ENCODE measurements at regions not wholly inside any gene's neighbourhood (a gene's known extent, or its start where the extent isn't known, plus 50 kb on each side); places are given as distances from the start of the nearest gene placed in this dataset.
"Not testable (repeated sequence)": the region's sequence is repeated elsewhere in the genome, so short reads cannot be mapped to it uniquely, and the experiment has no call there.

- Histone ChIP-seq H3K27ac (ENCODE audit: low read length) (no peak overlapping the region), H3K27me3 (ENCODE audit: control insufficient read depth, insufficient read depth, low read length) (no peaks in the 10 kb centered on the region), H3K4me3 (ENCODE audit: low read length) (no peak overlapping the region), H3K4me1 (ENCODE audit: control insufficient read depth, insufficient read depth, low read length) (no peaks in the 10 kb centered on the region), H3K36me3 (ENCODE audit: control insufficient read depth, insufficient read depth, low read length) (no peaks in the 10 kb centered on the region), H3K9me3 (ENCODE audit: control insufficient read depth, insufficient read depth, low read length) (no peaks in the 10 kb centered on the region)
- no peak for DNase-seq (ENCODE audit: low read depth, low spot score)
- no CpG with 5 or more reads among the region's 6 CpGs for WGBS (ENCODE audit: insufficient coverage, insufficient read length)
Observed at GRCh38 chr17:33701910-33702309, 408.8 kb upstream of the ASIC2 start.

- no peak for DNase-seq (ENCODE audit: low read depth, low spot score)
- WGBS (ENCODE audit: insufficient coverage, insufficient read length) = no CpG with 5 or more reads among the region's 2 CpGs
- H3K9me3 ChIP-seq (ENCODE audit: control insufficient read depth, insufficient read depth, low read length) = no peaks in the 10 kb centered on the region
Observed at GRCh38 chr17:33704856-33705255, 411.8 kb upstream of the ASIC2 start.

GRCh38 chr17:33709881-33710280 lies 416.8 kb upstream of the ASIC2 start:
- Histone ChIP-seq H3K27me3 (ENCODE audit: control insufficient read depth, insufficient read depth, low read length) (no peaks in the 10 kb centered on the region), H3K4me3 (ENCODE audit: low read length) (no peak overlapping the region), H3K9me3 (ENCODE audit: control insufficient read depth, insufficient read depth, low read length) (no peaks in the 10 kb centered on the region), H3K4me1 (ENCODE audit: control insufficient read depth, insufficient read depth, low read length) (no peaks in the 10 kb centered on the region), H3K36me3 (ENCODE audit: control insufficient read depth, insufficient read depth, low read length) (no peaks in the 10 kb centered on the region), H3K27ac (ENCODE audit: low read length) (no peak overlapping the region)
- no peak for DNase-seq (ENCODE audit: low read depth, low spot score)
- WGBS (ENCODE audit: insufficient coverage, insufficient read length) = no CpG with 5 or more reads among the region's 2 CpGs

More at GRCh38 chr17:33704856-33705255, 411.8 kb upstream of the ASIC2 start:
- Histone ChIP-seq H3K4me3 (ENCODE audit: low read length) (no peak overlapping the region), H3K27me3 (ENCODE audit: control insufficient read depth, insufficient read depth, low read length) (no peaks in the 10 kb centered on the region), H3K36me3 (ENCODE audit: control insufficient read depth, insufficient read depth, low read length) (no peaks in the 10 kb centered on the region), H3K27ac (ENCODE audit: low read length) (no peak overlapping the region), H3K4me1 (ENCODE audit: control insufficient read depth, insufficient read depth, low read length) (no peaks in the 10 kb centered on the region)

GRCh38 chr17:33712120-33712519 lies 419.0 kb upstream of the ASIC2 start:
- DNase-seq (ENCODE audit: low read depth, low spot score) = no peak
- Histone ChIP-seq H3K9me3 (ENCODE audit: control insufficient read depth, insufficient read depth, low read length) (no peaks in the 10 kb centered on the region), H3K27me3 (ENCODE audit: control insufficient read depth, insufficient read depth, low read length) (no peaks in the 10 kb centered on the region), H3K36me3 (ENCODE audit: control insufficient read depth, insufficient read depth, low read length) (no peaks in the 10 kb centered on the region), H3K27ac (ENCODE audit: low read length) (no peak overlapping the region), H3K4me3 (ENCODE audit: low read length) (no peak overlapping the region), H3K4me1 (ENCODE audit: control insufficient read depth, insufficient read depth, low read length) (no peaks in the 10 kb centered on the region)
- no CpG with 5 or more reads among the region's 2 CpGs for WGBS (ENCODE audit: insufficient coverage, insufficient read length)

GRCh38 chr17:33716957-33717356 lies 423.9 kb upstream of the ASIC2 start:
- WGBS (ENCODE audit: insufficient coverage, insufficient read length) = no CpG with 5 or more reads among the region's 2 CpGs
- DNase-seq (ENCODE audit: low read depth, low spot score) = no peak
- H3K27me3 ChIP-seq (ENCODE audit: control insufficient read depth, insufficient read depth, low read length) = no peaks in the 10 kb centered on the region
- no peak overlapping the region for H3K27ac ChIP-seq (ENCODE audit: low read length)
- no peaks in the 10 kb centered on the region for H3K9me3 ChIP-seq (ENCODE audit: control insufficient read depth, insufficient read depth, low read length)
- H3K36me3 ChIP-seq (ENCODE audit: control insufficient read depth, insufficient read depth, low read length) = no peaks in the 10 kb centered on the region
- no peak overlapping the region for H3K4me3 ChIP-seq (ENCODE audit: low read length)
- no peaks in the 10 kb centered on the region for H3K4me1 ChIP-seq (ENCODE audit: control insufficient read depth, insufficient read depth, low read length)

GRCh38 chr17:33723736-33724135 lies 430.6 kb upstream of the ASIC2 start:
- not testable (repeated sequence) for H3K4me1 ChIP-seq (ENCODE audit: control insufficient read depth, insufficient read depth, low read length); H3K4me3 ChIP-seq (ENCODE audit: low read length); DNase-seq (ENCODE audit: low read depth, low spot score); H3K9me3 ChIP-seq (ENCODE audit: control insufficient read depth, insufficient read depth, low read length); H3K27me3 ChIP-seq (ENCODE audit: control insufficient read depth, insufficient read depth, low read length); H3K27ac ChIP-seq (ENCODE audit: low read length); H3K36me3 ChIP-seq (ENCODE audit: control insufficient read depth, insufficient read depth, low read length)
- no CpG with 5 or more reads among the region's 3 CpGs for WGBS (ENCODE audit: insufficient coverage, insufficient read length)

GRCh38 chr17:33725675-33726271 lies 432.7 kb upstream of the ASIC2 start:
- no peaks in the 10 kb centered on the region for H3K36me3 ChIP-seq (ENCODE audit: control insufficient read depth, insufficient read depth, low read length)
- no peaks in the 10 kb centered on the region for H3K4me1 ChIP-seq (ENCODE audit: control insufficient read depth, insufficient read depth, low read length)
- no peaks in the 10 kb centered on the region for H3K9me3 ChIP-seq (ENCODE audit: control insufficient read depth, insufficient read depth, low read length)
- H3K27me3 ChIP-seq (ENCODE audit: control insufficient read depth, insufficient read depth, low read length) = no peaks in the 10 kb centered on the region
- no peak overlapping the region for H3K4me3 ChIP-seq (ENCODE audit: low read length)
- peak; percentile 57 for DNase-seq (ENCODE audit: low read depth, low spot score)
- H3K27ac ChIP-seq (ENCODE audit: low read length) = no peak overlapping the region
- no CpG with 5 or more reads among the region's 11 CpGs for WGBS (ENCODE audit: insufficient coverage, insufficient read length)

GRCh38 chr17:33730131-33730530 lies 437.0 kb upstream of the ASIC2 start:
- Histone ChIP-seq H3K27ac (ENCODE audit: low read length) (no peak overlapping the region), H3K9me3 (ENCODE audit: control insufficient read depth, insufficient read depth, low read length) (no peaks in the 10 kb centered on the region), H3K27me3 (ENCODE audit: control insufficient read depth, insufficient read depth, low read length) (no peaks in the 10 kb centered on the region), H3K36me3 (ENCODE audit: control insufficient read depth, insufficient read depth, low read length) (no peaks in the 10 kb centered on the region), H3K4me1 (ENCODE audit: control insufficient read depth, insufficient read depth, low read length) (no peaks in the 10 kb centered on the region), H3K4me3 (ENCODE audit: low read length) (no peak overlapping the region)
- no CpG with 5 or more reads among the region's 2 CpGs for WGBS (ENCODE audit: insufficient coverage, insufficient read length)
- no peak for DNase-seq (ENCODE audit: low read depth, low spot score)

GRCh38 chr17:33732116-33732515 lies 439.0 kb upstream of the ASIC2 start:
- DNase-seq (ENCODE audit: low read depth, low spot score) = no peak
- Histone ChIP-seq H3K4me3 (ENCODE audit: low read length) (no peak overlapping the region), H3K27me3 (ENCODE audit: control insufficient read depth, insufficient read depth, low read length) (no peaks in the 10 kb centered on the region), H3K4me1 (ENCODE audit: control insufficient read depth, insufficient read depth, low read length) (no peaks in the 10 kb centered on the region), H3K27ac (ENCODE audit: low read length) (no peak overlapping the region), H3K9me3 (ENCODE audit: control insufficient read depth, insufficient read depth, low read length) (no peaks in the 10 kb centered on the region), H3K36me3 (ENCODE audit: control insufficient read depth, insufficient read depth, low read length) (no peaks in the 10 kb centered on the region)
- whole genome bisulfite sequencing (ENCODE audit: insufficient coverage, insufficient read length) = no CpG with 5 or more reads among the region's 3 CpGs

GRCh38 chr17:33739714-33740113 lies 446.6 kb upstream of the ASIC2 start:
- no peaks in the 10 kb centered on the region for H3K9me3 ChIP-seq (ENCODE audit: control insufficient read depth, insufficient read depth, low read length)
- no peak for DNase-seq (ENCODE audit: low read depth, low spot score)
- H3K27me3 ChIP-seq (ENCODE audit: control insufficient read depth, insufficient read depth, low read length) = no peaks in the 10 kb centered on the region
- H3K36me3 ChIP-seq (ENCODE audit: control insufficient read depth, insufficient read depth, low read length) = no peaks in the 10 kb centered on the region
- no peaks in the 10 kb centered on the region for H3K4me1 ChIP-seq (ENCODE audit: control insufficient read depth, insufficient read depth, low read length)
- no peak overlapping the region for H3K27ac ChIP-seq (ENCODE audit: low read length)
- no peak overlapping the region for H3K4me3 ChIP-seq (ENCODE audit: low read length)

- Histone ChIP-seq H3K27ac (ENCODE audit: low read length) (no peak overlapping the region), H3K9me3 (ENCODE audit: control insufficient read depth, insufficient read depth, low read length) (no peaks in the 10 kb centered on the region), H3K36me3 (ENCODE audit: control insufficient read depth, insufficient read depth, low read length) (no peaks in the 10 kb centered on the region), H3K27me3 (ENCODE audit: control insufficient read depth, insufficient read depth, low read length) (peaks cover 6% of the 10 kb centered on the region; the same call in 1 of the 2 replicates), H3K4me1 (ENCODE audit: control insufficient read depth, insufficient read depth, low read length) (peaks cover 3% of the 10 kb centered on the region), H3K4me3 (ENCODE audit: low read length) (no peak overlapping the region)
- WGBS (ENCODE audit: insufficient coverage, insufficient read length) = no CpG with 5 or more reads among the region's 3 CpGs
- no peak for DNase-seq (ENCODE audit: low read depth, low spot score)
Observed at GRCh38 chr17:33745047-33745760, 452.1 kb upstream of the ASIC2 start.

Measured in iPS DF 6.9 (cell line).